GM23338 (cell line): ENCODE measurements at regions not wholly inside any gene's neighbourhood (a gene's known extent, or its start where the extent isn't known, plus 50 kb on each side); places are given as distances from the start of the nearest gene placed in this dataset.
"Not testable (repeated sequence)": the region's sequence is repeated elsewhere in the genome, so short reads cannot be mapped to it uniquely, and the experiment has no call there.

Experiments
- ATAC-seq: fragments of 200-7000 bp; cut with Tn5 transposase; 3 replicates; pipeline ENCODE4 v1.9.1; 2020
- DNase-seq: peaks from one replicate; pipeline ENCODE4 v3.0.0-alpha.2; 2015; ENCODE audit warnings: low spot score
- H2AFZ ChIP-seq: fragments of 200-600 bp; sonication (generic); 2 replicates; pipeline ENCODE4 v1.8.0; 2016; ENCODE audit warnings: antibody characterized with exemption, mild to moderate bottlenecking, moderate library complexity
- H3F3A ChIP-seq: fragments of 200-600 bp; sonication (generic); replicated peaks from 2 replicates; pipeline ENCODE4 v1.8.0; 2017; ENCODE audit warnings: antibody characterized with exemption, mixed run types, low read depth
- H3K27ac ChIP-seq: fragments of 200-600 bp; sonication (generic); 2 replicates; pipeline ENCODE4 v1.6.1; 2016; ENCODE audit warnings: low read depth
- H3K27me3 ChIP-seq: fragments of 200-600 bp; sonication (generic); 2 replicates; pipeline ENCODE4 v1.8.0; 2016; ENCODE audit warnings: mild to moderate bottlenecking, mixed run types, moderate library complexity; ENCODE audit not compliant: insufficient read depth
- H3K36me3 ChIP-seq: fragments of 200-600 bp; sonication (generic); 2 replicates; pipeline ENCODE4 v1.8.0; 2016; ENCODE audit warnings: mild to moderate bottlenecking; ENCODE audit not compliant: insufficient read depth
- H3K4me1 ChIP-seq: fragments of 200-600 bp; sonication (generic); 2 replicates; pipeline ENCODE4 v1.8.0; 2016; ENCODE audit warnings: mild to moderate bottlenecking, moderate library complexity; ENCODE audit not compliant: insufficient read depth
- H3K4me2 ChIP-seq: fragments of 200-600 bp; sonication (generic); 2 replicates; pipeline ENCODE4 v1.7.1; 2017; ENCODE audit warnings: mixed run types
- H3K4me3 ChIP-seq: fragments of 200-600 bp; sonication (generic); 2 replicates; pipeline ENCODE4 v1.6.1; 2016; ENCODE audit warnings: mixed run types
- H3K79me2 ChIP-seq: fragments of 200-600 bp; sonication (generic); replicated peaks from 2 replicates; pipeline ENCODE4 v1.8.0; 2017; ENCODE audit warnings: mild to moderate bottlenecking; ENCODE audit not compliant: insufficient read depth
- H3K9me2 ChIP-seq: fragments of 200-600 bp; sonication (generic); 2 replicates; pipeline ENCODE4 v1.8.0; 2017; ENCODE audit not compliant: insufficient read depth
- H4K20me1 ChIP-seq: fragments of 200-600 bp; sonication (generic); replicated peaks from 2 replicates; pipeline ENCODE4 v1.8.0; 2017; ENCODE audit warnings: mild to moderate bottlenecking; ENCODE audit not compliant: insufficient read depth
- H3K27ac Mint-ChIP-seq: 2 replicates; pipeline ENCODE4 v1.8.0; 2020; ENCODE audit warnings: inconsistent platforms, mild to moderate bottlenecking, moderate library complexity, mixed read lengths
- H3K27me3 Mint-ChIP-seq: 3 replicates; pipeline ENCODE4 v1.8.0; 2022; ENCODE audit warnings: low read depth, mild to moderate bottlenecking, moderate library complexity, mixed read lengths, inconsistent platforms; ENCODE audit not compliant: insufficient read depth, poor library complexity
- H3K36me3 Mint-ChIP-seq: 3 replicates; pipeline ENCODE4 v1.8.0; 2021; ENCODE audit warnings: low read depth, mild to moderate bottlenecking, inconsistent platforms, moderate library complexity, mixed read lengths
- H3K4me1 Mint-ChIP-seq: 3 replicates; pipeline ENCODE4 v1.8.0; 2020; ENCODE audit warnings: mild to moderate bottlenecking, inconsistent platforms, mixed read lengths
- H3K4me3 Mint-ChIP-seq: 3 replicates; pipeline ENCODE4 v1.8.0; 2021; ENCODE audit warnings: moderate library complexity, mild to moderate bottlenecking, inconsistent platforms, mixed read lengths
- H3K9me3 Mint-ChIP-seq: 3 replicates; pipeline ENCODE4 v1.8.0; 2020; ENCODE audit warnings: moderate library complexity, mild to moderate bottlenecking, inconsistent platforms, mixed read lengths
- CREB1 ChIP-seq: fragments of 250-450 bp; sonication (Bioruptor Pico); IDR thresholded peaks from 2 replicates; pipeline ENCODE4 v1.5.0; 2020; ENCODE audit warnings: low read depth, mild to moderate bottlenecking, moderate library complexity
- EZH2 ChIP-seq: fragments of 200-600 bp; sonication (generic); IDR thresholded peaks from one replicate; pipeline ENCODE4 v1.8.0; 2017; ENCODE audit warnings: antibody characterized with exemption, mild to moderate bottlenecking, low read depth; ENCODE audit not compliant: unreplicated experiment
- EZH2phosphoT487 ChIP-seq: fragments of 200-600 bp; sonication (generic); IDR thresholded peaks from one replicate; pipeline ENCODE4 v1.8.1; 2018; ENCODE audit warnings: antibody characterized with exemption; ENCODE audit not compliant: unreplicated experiment
- JUNB ChIP-seq: IDR thresholded peaks from one replicate; pipeline ENCODE4 v1.6.1; 2016; ENCODE audit warnings: antibody characterized with exemption; ENCODE audit not compliant: unreplicated experiment
- NANOG ChIP-seq: IDR thresholded peaks from 2 replicates; pipeline ENCODE4 v1.6.1; 2016; ENCODE audit warnings: antibody characterized with exemption, borderline replicate concordance
- POLR2AphosphoS5 ChIP-seq: IDR thresholded peaks from 2 replicates; pipeline ENCODE4 v1.6.1; 2016; ENCODE audit warnings: antibody characterized with exemption, low read depth
- REST ChIP-seq: IDR thresholded peaks from one replicate; pipeline ENCODE4 v1.6.1; 2018; ENCODE audit warnings: antibody characterized with exemption; ENCODE audit not compliant: unreplicated experiment
- STAT1 ChIP-seq: IDR thresholded peaks from one replicate; pipeline ENCODE4 v1.6.1; 2016; ENCODE audit warnings: antibody characterized with exemption; ENCODE audit not compliant: unreplicated experiment
- ZNF114 ChIP-seq: fragments of 250-450 bp; sonication (Bioruptor Pico); IDR thresholded peaks from 2 replicates; pipeline ENCODE4 v1.5.0; 2020; ENCODE audit warnings: mild to moderate bottlenecking, moderate library complexity
- ZNF331 ChIP-seq: fragments of 250-450 bp; sonication (Bioruptor Pico); IDR thresholded peaks from 2 replicates; pipeline ENCODE4 v1.5.0; 2020; ENCODE audit warnings: low read depth, mild to moderate bottlenecking, moderate library complexity

GRCh38 chr6:79369026-79369425, 134.5 kb upstream of the HMGN3 start:
- H3K4me1 Mint-ChIP-seq = no peaks in the 10 kb centered on the region
- no peak for TF ChIP-seq STAT1
- no peak for TF ChIP-seq REST
- TF ChIP-seq JUNB = no peak
- TF ChIP-seq CREB1 (CRISPR knock-in tag) = no peak
- TF ChIP-seq ZNF114 (CRISPR knock-in tag) = no peak
- no peak for TF ChIP-seq NANOG
- TF ChIP-seq EZH2phosphoT487 = no peak
- TF ChIP-seq ZNF331 (CRISPR knock-in tag) = no peak
- no peak for TF ChIP-seq EZH2
- no peak for TF ChIP-seq POLR2AphosphoS5
- Histone ChIP-seq H4K20me1 (no peaks in the 10 kb centered on the region), H3K27me3 (no peaks in the 10 kb centered on the region), H3K27ac (no peak overlapping the region), H3F3A (no peaks in the 10 kb centered on the region), H3K4me2 (no peak overlapping the region), H3K4me3 (no peak overlapping the region), H3K36me3 (peaks cover 8% of the 10 kb centered on the region; the same call in 1 of the 2 replicates), H3K79me2 (no peaks in the 10 kb centered on the region), H2AFZ (no peak overlapping the region), H3K4me1 (no peaks in the 10 kb centered on the region), H3K9me2 (no peaks in the 10 kb centered on the region)
- peaks cover 60% of the 10 kb centered on the region for H3K9me3 Mint-ChIP-seq
- peaks cover 4% of the 10 kb centered on the region for H3K27me3 Mint-ChIP-seq
- no peak for DNase-seq
- peaks cover 33% of the 10 kb centered on the region for H3K36me3 Mint-ChIP-seq
- no peak for ATAC-seq
- H3K27ac Mint-ChIP-seq = no peak overlapping the region
- H3K4me3 Mint-ChIP-seq = no peak overlapping the region

DNA sequence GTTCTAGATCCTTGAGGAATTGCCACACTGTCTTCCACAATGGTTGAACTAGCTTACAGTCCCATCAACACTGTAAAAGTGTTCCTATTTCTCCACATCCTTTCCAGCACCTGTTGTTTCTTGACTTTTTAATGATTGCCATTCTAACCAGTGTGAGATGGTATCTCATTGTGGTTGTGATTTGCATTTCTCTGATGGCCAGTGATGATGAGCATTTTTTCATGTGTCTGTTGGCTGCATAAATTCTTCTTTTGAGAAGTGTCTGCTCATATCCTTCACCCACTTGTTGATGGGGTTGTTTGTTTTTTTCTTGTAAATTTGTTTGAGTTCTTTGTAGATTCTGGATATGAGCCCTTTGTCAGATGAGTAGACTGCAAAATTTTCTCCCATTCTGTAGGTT, 129.0 kb upstream of the HMGN3 start:
- H3K4me2 ChIP-seq, H3K36me3 ChIP-seq, H3K4me3 Mint-ChIP-seq, ATAC-seq, H3K4me3 ChIP-seq, H3K27me3 ChIP-seq, H2AFZ ChIP-seq, DNase-seq, H3K9me2 ChIP-seq, H3K27me3 Mint-ChIP-seq, H3K4me1 ChIP-seq, H3K4me1 Mint-ChIP-seq, H4K20me1 ChIP-seq, H3K79me2 ChIP-seq, H3K27ac ChIP-seq, H3F3A ChIP-seq, H3K27ac Mint-ChIP-seq: not testable (repeated sequence)
- H3K36me3 Mint-ChIP-seq = peaks cover 21% of the 10 kb centered on the region
- H3K9me3 Mint-ChIP-seq = peaks cover 48% of the 10 kb centered on the region

GRCh38 chr6:79361074-79361473, 126.6 kb upstream of the HMGN3 start:
- not testable (repeated sequence) for H3K27me3 Mint-ChIP-seq, H3K4me1 Mint-ChIP-seq, ATAC-seq, H4K20me1 ChIP-seq, H3K36me3 Mint-ChIP-seq, H3K27ac ChIP-seq, H3K4me3 ChIP-seq, H3K79me2 ChIP-seq, DNase-seq, H3K4me3 Mint-ChIP-seq, H3K4me1 ChIP-seq, H3K27me3 ChIP-seq, H3F3A ChIP-seq, H2AFZ ChIP-seq, H3K27ac Mint-ChIP-seq, H3K4me2 ChIP-seq, H3K36me3 ChIP-seq, H3K9me2 ChIP-seq
- H3K9me3 Mint-ChIP-seq = peaks cover 24% of the 10 kb centered on the region; the same call in 2 of the 3 replicates
